PC-3 (cell line): ENCODE measurements at regions not wholly inside any gene's neighbourhood (a gene's known extent, or its start where the extent isn't known, plus 50 kb on each side); places are given as distances from the start of the nearest gene placed in this dataset.

ENCODE experiments used
- CTCF ChIP-seq: fragments of 300-600 bp; sonication (generic); conservative IDR thresholded peaks from 2 replicates; pipeline ENCODE4 v1.5.1; 2017; ENCODE audit warnings: antibody characterized with exemption, low read depth, mild to moderate bottlenecking, low read length
- EZH2 ChIP-seq: fragments of 300-600 bp; sonication (generic); IDR thresholded peaks from one replicate; pipeline ENCODE4 v1.6.1; 2017; ENCODE audit warnings: antibody characterized with exemption, mild to moderate bottlenecking, low read length; ENCODE audit not compliant: unreplicated experiment

DNA sequence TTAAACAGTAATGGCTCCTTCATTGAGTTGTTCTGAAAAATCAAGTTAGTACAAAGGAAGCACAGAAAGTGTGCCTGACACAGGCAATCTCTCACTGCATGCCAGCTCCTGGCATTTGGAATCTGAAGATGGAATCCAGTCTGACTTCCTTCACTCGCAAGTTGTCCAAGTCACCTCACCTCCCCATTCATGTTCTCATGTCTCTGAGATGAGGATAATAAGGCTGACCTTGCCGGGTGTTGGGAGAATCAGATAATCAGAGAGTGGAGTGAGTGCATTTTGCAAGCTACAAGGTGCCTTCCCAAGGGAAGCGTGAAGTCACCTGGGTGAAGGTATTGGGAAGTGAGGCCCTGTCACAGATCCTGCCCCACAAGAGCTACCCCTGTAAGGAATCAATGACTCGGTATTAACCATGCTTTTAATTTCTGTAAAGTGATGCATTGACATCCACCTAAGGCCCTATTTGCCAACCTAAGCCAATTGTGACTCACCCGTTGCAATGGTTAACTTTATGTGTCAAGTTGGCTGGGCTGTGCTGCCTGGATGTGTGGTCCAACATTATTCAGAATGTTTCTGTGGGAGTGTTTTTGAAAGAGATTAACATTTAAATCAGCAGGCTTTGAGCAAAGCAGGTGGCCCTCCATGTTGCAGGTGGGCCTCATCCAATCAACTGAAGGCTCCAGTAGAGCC, 62.5 kb upstream of the TARBP1 start:
- TF ChIP-seq CTCF (no peak), EZH2 (no peak)
